Gastrocnemius medialis (tissue), 4 donors: ENCODE measurements at regions not wholly inside any gene's neighbourhood (a gene's known extent, or its start where the extent isn't known, plus 50 kb on each side); places are given as distances from the start of the nearest gene placed in this dataset.

Experiments used
- ATAC-seq, 2 donors: fragments of 150-250 bp; one replicate each; pipeline ENCODE4 v1.9.1; 2016
- DNase-seq, 2 donors: peaks; one replicate each; pipeline ENCODE4 v3.0.0-alpha.2; 2019
- H3K27ac ChIP-seq, 4 donors: fragments of 200-600 bp; sonication (generic); 1 replicate in 1 of 4; 2 replicates in 3 of 4; pipeline ENCODE4 v1.5.1; 2016 to 2018; ENCODE audit warnings: mild to moderate bottlenecking in 2 of 4, moderate library complexity in 1 of 4
- H3K27me3 ChIP-seq, 3 donors: fragments of 200-600 bp; sonication (generic) in 2 of 3; 1 replicate in 1 of 3; 2 replicates in 2 of 3; pipeline versions ENCODE4 v1.5.1 to v1.6.0; 2016 to 2019; ENCODE audit warnings: mild to moderate bottlenecking in 1 of 3, moderate library complexity in 1 of 3
- H3K36me3 ChIP-seq, 2 donors: fragments of 200-600 bp; sonication (generic) in 1 of 2; one replicate each; pipeline ENCODE4 v1.5.1; 2017 to 2018
- H3K4me1 ChIP-seq, 2 donors: fragments of 200-600 bp; sonication (generic) in 1 of 2; one replicate each; pipeline ENCODE4 v1.5.1; 2016 to 2017; ENCODE audit warnings: mild to moderate bottlenecking in 2 of 2
- H3K4me3 ChIP-seq, 4 donors: fragments of 200-600 bp; sonication (generic) in 3 of 4; 1 replicate in 1 of 4; 2 replicates in 3 of 4; pipeline ENCODE4 v1.5.1; 2016 to 2019; ENCODE audit warnings: mild to moderate bottlenecking in 2 of 4
- H3K9me3 ChIP-seq, 3 donors: fragments of 200-600 bp; sonication (generic) in 2 of 3; 1 replicate in 1 of 3; 2 replicates in 2 of 3; pipeline ENCODE4 v1.5.1; 2016 to 2019
- CTCF ChIP-seq, 5 experiments: fragments of 450-650 bp in 3 of 5; fragments of 200-600 bp in 2 of 5; sonication (generic) in 2 of 5; IDR thresholded peaks in 4 of 5; conservative IDR thresholded peaks in 1 of 5; 1 replicate in 4 of 5; 2 replicates in 1 of 5; pipeline ENCODE4 v1.5.1; 2016 to 2019; ENCODE audit warnings: antibody characterized with exemption in 5 of 5, mild to moderate bottlenecking in 3 of 5, moderate library complexity in 3 of 5
- POLR2A ChIP-seq, 2 donors: fragments of 450-650 bp; IDR thresholded peaks; one replicate each; pipeline ENCODE4 v1.6.1; 2017; ENCODE audit warnings: antibody characterized with exemption in 2 of 2, mild to moderate bottlenecking in 2 of 2, moderate library complexity in 2 of 2
- in situ Hi-C, 4 donors: fragments of 200-750 bp; cut with MboI; loops; one replicate each; pipeline versions ENCODE4 v1.15.0 to v1.8.0; 2017; ENCODE audit warnings: low sequenced_read_pairs in 4 of 4
- intact Hi-C: fragments of 100-400 bp; cut with DNase I; formaldehyde crosslinking; loops from one replicate; pipeline ENCODE4 v1.15.1; 2023; ENCODE audit warnings: low total_unique reads

- Histone ChIP-seq H3K27ac (peak overlapping the region; percentile 78 to 85 (median 82)), H3K4me1 (peaks cover 40 to 51% of the 10 kb centered on the region in 2 donors), H3K4me3 (peak overlapping the region; percentile 10 to 45 (median 22)), H3K27me3 (no peaks in the 10 kb centered on the region), H3K9me3 (no peaks in the 10 kb centered on the region), H3K36me3 (no peaks in the 10 kb centered on the region)
- peak; percentile 64 to 77 for DNase-seq
- in situ Hi-C loops (loop anchor here in 1 of 4 donors (10.0 kb wide), 1 partner anchor 93 kb away; no protein-coding TSS in a partner anchor), intact Hi-C loops (loop anchor here (2.0 to 5.0 kb wide), 3 partner anchors 75 to 377 kb away; no protein-coding TSS in a partner anchor)
- TF ChIP-seq POLR2A (IDR thresholded peaks at IDR 0.05) (peak in 1 of 2 donors; percentile 20), CTCF (IDR thresholded peaks at IDR 0.05 in 4 of 5, conservative IDR thresholded peaks at IDR 0.05 in 1 of 5) (no peak)
- ATAC-seq: peak; percentile 63 to 70
These were observed 231.1 kb downstream of the ARHGAP12 start for GRCh38 chr10:31697271-31698180.

- Histone ChIP-seq H3K4me1 (peaks cover 34 to 35% of the 10 kb centered on the region in 2 donors), H3K27me3 (no peaks in the 10 kb centered on the region), H3K9me3 (no peaks in the 10 kb centered on the region), H3K36me3 (no peaks in the 10 kb centered on the region), H3K27ac (peak overlapping the region in 2 of 4 donors; percentile 81 to 85), H3K4me3 (no peak overlapping the region)
- no peak for DNase-seq
- in situ Hi-C loops: loop anchor here in 1 of 4 donors (10.0 kb wide), 1 partner anchor 90 kb away; no protein-coding TSS in a partner anchor
- TF ChIP-seq POLR2A (IDR thresholded peaks at IDR 0.05): no peak
- no peak for TF ChIP-seq CTCF (IDR thresholded peaks at IDR 0.05 in 4 of 5, conservative IDR thresholded peaks at IDR 0.05 in 1 of 5)
- intact Hi-C loops: loop anchor here (5.0 kb wide), 1 partner anchor 73 kb away; no protein-coding TSS in a partner anchor
- ATAC-seq: no peak
These were observed 233.4 kb downstream of the ARHGAP12 start for GRCh38 chr10:31694929-31695837.

GRCh38 chr10:31694126-31694685, 234.4 kb downstream of the ARHGAP12 start:
- Histone ChIP-seq H3K4me1 (peaks cover 25 to 27% of the 10 kb centered on the region in 2 donors), H3K27me3 (no peaks in the 10 kb centered on the region), H3K4me3 (no peak overlapping the region), H3K9me3 (no peaks in the 10 kb centered on the region), H3K36me3 (no peaks in the 10 kb centered on the region), H3K27ac (no peak overlapping the region)
- in situ Hi-C loops: loop anchor here in 1 of 4 donors (10.0 kb wide), 1 partner anchor 89 kb away; no protein-coding TSS in a partner anchor
- intact Hi-C loops: no loop called here
- DNase-seq (no peak), ATAC-seq (no peak)
- TF ChIP-seq CTCF (IDR thresholded peaks at IDR 0.05 in 4 of 5, conservative IDR thresholded peaks at IDR 0.05 in 1 of 5) (no peak), POLR2A (IDR thresholded peaks at IDR 0.05) (no peak)

GRCh38 chr10:31693491-31693890, 235.1 kb downstream of the ARHGAP12 start:
- Histone ChIP-seq H3K27ac (no peak overlapping the region), H3K27me3 (no peaks in the 10 kb centered on the region), H3K4me1 (peaks cover 19 to 20% of the 10 kb centered on the region in 2 donors), H3K9me3 (no peaks in the 10 kb centered on the region), H3K36me3 (no peaks in the 10 kb centered on the region), H3K4me3 (no peak overlapping the region)
- TF ChIP-seq POLR2A (IDR thresholded peaks at IDR 0.05) (no peak), CTCF (IDR thresholded peaks at IDR 0.05 in 4 of 5, conservative IDR thresholded peaks at IDR 0.05 in 1 of 5) (no peak)
- intact Hi-C loops: no loop called here
- ATAC-seq (no peak), DNase-seq (peak in 1 of 2 donors; percentile 48)
- in situ Hi-C loops: loop anchor here in 1 of 4 donors (10.0 kb wide), 1 partner anchor 89 kb away; no protein-coding TSS in a partner anchor
